Limb (tissue), 2 donors: ENCODE measurements at regions not wholly inside any gene's neighbourhood (a gene's known extent, or its start where the extent isn't known, plus 50 kb on each side); places are given as distances from the start of the nearest gene placed in this dataset.

ENCODE experiments used
- DNase-seq, 2 donors: peaks; one replicate each; pipeline ENCODE4 v3.0.0-alpha.2; 2016; ENCODE audit errors: extremely low spot score in 2 of 2

DNA sequence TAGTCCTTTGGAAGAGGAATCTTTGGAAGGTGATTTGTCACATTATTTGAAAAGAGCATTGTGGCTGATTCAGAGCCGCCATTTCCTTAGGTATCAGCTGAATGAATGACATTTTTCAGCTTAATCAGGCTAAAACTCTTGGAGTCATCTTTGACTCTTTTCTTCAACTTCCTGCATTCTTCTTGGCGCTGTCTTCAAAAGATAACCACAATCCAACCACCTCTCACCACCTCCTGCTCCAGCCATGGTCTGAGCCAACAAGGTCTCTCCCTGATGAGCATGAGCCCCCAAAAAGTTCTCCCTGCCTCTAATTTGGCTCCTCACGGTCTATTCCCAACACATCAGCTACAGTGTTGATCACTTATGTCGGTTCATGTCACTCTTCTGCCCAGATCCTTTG is 297.6 kb upstream of the RUNX1 start:
- DNase-seq: no peak

DNA sequence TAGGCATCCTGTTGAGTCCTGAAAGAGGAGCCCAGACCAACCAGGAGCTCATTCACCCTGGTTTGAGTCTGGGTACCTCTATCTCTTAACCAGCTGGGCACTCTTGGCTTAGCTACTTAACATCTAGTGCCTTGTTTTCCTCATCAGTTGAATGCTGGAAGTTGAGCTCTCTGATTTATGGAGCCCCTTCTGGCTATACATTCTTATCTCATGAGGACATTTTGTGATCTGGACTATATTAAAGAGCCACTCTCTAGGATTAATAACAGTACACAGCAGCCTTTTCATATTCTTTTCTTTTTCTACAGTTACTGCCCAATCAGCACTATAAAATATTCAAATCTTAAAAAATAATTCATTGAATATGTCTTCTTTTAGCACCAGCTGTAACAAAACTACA is 296.9 kb upstream of the RUNX1 start:
- DNase-seq: no peak

DNA sequence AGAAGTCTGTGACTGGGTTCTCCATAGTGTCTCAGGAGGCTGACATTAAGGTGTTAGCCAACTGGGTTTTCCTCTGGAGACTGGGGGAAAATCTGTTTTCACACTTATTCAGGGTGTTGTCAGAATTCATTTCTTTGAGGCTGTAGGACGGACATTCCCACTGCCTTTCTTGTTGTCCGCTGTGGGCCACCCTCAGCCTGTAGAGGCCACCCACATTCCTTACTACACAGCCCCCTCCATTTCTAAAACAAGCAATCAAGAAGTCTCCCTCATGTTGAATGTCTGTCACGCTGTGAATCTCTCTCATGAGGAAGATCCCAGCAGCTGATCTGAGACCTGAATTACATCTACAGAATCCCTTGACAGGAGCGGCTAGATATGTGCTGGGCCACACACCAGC is 295.5 kb upstream of the RUNX1 start:
- DNase-seq: no peak

DNA sequence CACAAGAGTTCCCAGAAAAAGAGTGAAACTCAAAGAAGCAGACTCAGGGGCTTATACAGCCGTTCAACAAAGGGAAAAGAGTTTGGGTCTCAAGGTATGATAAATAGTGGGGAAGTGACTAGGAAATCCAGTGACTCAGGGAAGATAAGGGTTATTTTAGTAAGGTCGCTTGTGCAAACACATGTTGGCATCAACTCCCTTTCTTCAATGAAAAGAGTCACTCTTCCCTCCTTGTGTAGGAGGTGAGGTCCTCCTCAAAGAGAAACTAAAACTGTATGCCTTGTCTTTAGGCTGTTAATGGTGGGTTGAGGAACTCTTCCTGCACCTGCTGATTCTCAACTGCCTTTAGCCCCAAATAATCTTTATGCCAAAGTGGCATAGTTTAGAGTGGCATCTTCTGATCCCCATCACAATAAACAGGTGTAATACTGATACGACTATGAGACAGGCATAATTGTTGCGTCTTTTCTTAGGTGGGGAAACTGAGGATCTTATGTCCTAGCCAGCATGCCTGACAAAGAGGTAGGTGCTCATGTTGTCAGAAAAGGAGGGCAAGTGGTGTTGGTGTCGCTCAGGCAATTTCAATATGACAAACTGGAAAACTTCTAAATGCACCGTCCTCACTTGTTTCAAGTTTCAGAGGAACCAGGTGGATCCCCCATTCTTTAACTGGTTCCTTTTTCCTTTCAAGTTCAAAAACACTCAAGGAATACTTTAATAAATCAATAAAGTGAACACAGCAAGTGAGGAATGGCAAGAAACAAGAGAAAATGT is 294.1 kb upstream of the RUNX1 start:
- no peak for DNase-seq

DNA sequence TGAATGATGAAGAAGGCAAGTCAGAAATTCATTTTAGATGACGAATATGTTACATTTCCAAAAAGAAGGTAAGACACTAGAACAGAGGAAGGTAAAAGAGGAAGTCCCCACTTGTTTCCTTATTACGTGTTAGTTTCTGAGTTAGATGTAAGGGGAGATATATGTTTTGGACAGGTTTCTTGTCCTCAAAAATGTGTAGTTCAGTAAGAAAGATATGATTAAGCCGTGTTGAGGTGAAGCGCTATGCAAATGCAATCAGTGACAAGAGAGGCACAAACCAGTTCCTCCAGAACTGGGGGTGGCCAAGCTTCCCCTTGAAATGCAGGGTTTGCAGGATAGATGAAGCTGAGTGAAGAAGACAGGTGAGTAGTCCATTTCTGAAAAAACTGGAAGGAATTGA is 293.3 kb upstream of the RUNX1 start:
- DNase-seq: no peak

DNA sequence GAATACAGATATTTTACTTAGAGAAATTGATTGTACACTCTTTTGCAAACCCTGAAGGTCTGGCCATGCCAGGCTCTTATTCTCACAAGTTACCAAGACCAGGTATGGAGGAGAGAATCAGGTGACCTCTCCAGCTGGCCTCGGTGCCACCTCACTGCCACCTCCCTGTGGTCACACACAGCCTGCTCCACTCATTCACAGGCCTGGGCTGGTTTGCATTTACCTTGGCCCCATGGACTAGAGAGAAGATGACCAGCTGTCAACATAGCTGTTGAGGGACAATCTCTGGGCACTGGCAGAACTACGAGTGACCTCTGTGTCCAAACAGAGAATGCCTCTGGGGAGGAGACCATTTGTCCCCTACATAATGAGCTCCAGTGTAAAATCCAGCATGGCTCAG is 291.2 kb upstream of the RUNX1 start:
- DNase-seq: no peak

DNA sequence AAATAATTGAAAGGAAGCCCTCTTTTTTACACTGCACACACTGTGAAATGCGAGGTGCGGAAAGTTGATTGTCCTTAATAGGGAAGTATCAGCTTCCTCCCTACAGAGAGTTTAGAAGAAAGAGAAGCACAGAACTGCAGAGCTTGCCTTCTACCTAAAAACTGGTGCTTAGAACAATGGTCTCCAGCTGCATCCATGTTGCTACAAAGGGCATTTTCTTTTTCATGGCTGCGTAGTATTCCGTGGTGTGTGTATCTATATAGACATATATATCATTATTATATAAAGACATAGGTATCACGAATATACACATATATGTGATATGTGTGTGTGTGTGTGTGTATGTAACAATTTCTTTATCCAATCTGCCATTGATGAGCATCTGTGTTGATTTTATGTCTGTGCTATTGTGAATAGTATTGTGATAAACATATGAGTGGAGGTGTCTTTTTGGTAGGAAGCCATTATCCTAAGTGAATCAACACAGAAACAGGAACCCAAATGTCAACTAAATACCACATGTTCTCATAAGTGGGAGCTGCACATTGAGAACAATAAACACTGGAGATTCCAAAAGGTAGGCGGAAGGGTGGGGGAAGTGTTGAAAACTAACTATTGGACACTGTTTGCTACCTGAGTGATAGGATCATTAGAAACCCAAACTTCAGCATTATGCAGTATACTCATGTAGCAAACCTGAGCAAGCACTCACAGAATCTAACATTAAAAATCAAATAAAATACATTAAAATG is 290.0 kb upstream of the RUNX1 start:
- no peak for DNase-seq

DNA sequence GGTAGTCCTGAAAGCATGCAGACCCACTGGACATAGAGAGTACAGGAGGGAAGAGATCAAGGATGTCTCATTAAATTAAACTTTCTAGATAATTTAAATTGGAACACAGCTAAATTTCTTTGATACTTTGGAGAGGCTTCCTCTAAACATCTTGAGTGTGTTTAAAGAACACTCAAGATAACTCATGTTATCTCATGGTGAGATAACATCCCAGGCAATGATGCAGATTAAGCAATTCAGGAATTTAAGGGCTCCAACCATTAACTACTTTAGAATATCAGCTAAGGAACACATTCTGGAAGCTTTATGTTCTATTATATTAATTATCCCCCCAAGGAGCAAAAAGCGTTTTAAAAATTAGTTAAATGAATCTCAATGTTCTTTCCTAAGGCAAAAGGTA is 289.2 kb upstream of the RUNX1 start:
- no peak for DNase-seq

DNA sequence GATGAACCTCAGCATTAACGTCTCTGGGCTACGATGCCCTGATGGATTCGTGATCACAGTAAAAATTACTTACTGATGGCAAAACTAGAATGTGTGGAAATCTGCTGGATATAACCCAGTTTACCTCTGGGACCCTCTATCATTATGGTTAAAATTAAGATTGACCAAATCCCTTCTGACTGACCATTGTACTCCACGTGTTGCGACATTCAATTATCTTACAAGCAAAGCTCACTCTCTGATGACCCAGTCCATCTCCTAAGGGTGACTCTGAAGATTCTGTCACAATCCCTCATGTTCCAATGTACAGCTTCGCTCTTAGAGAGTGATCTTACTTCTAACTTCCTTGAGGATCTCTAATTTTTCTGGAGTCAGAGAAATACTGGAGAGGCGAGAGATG is 288.5 kb upstream of the RUNX1 start:
- DNase-seq: no peak

DNA sequence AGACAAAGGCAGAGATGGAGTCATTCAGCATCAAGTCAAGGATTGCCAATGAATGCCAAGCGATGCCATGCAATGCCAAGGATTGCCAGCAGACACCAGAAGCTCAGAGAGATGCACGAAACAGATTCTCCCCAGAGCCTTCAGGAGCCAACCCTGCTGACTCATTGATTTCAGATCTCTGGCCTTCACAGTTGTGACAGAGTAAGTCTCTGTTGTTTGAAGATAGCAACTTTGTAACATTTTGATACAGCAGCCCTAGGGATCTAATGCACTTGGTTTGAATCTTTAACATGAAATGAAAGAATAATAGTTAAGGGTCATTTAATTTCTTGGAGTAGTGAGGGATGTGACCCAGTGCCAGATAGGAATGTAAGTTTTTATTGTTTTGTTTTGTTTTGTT is 287.4 kb upstream of the RUNX1 start:
- no peak for DNase-seq

DNA sequence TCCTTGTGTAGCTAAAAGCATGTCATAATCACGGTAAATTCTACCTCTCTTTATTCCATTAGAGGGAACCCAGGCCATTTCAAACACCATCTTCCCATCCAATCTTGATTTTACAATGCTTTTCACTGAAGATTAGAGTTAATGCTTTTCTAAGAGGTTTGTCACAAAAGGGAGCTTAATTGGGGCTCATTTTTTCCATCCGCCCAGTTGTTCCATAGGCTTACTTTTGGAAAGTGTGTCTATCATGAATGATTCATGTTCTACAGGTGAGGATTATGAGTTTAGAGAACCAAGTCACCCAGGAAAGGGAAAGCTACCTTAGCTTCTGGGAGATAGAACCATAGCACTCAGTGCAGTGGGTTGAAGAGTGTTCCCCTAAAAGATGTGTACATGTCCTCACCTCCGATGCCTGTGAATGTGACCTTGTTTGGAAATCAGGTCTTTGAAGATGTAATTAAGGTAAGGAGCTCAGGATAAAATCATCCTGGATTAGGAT is 286.9 kb upstream of the RUNX1 start:
- DNase-seq: no peak

DNA sequence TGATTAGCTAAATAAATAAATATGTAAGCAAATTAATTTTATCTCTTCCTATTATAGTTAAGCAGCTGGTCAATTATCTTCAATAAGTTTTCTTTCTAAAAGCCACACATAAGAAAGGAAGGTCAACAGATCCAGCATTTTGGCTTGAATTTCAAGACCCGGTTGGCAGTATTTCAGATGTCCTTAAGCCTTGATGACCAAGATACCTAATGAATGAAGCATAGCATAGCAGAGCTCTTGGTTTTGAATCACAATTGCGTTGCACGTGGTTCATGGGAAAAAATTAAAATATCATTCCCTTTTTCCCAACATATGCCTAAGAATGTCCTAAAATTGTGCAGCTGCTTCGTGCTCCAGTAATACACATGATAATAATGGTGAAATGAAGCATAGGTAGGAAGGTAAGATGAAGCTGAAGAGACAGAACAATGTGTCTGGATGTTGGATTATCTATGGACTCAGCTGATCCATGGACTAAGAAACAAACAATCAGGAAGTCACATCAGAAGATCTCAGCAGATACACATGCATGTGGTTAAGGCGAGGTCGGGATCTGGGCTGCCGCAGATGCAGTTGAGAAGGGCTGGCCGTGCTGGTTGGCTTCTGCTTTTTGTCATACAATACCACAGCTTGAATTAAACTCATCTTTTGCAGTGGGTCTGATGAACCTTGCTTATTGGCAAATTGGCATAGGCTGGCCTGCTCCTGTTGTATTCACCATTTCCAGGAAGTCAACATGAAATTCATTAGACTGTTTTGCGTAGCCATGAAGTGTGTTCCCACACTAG is 284.9 kb upstream of the RUNX1 start:
- no peak for DNase-seq

DNA sequence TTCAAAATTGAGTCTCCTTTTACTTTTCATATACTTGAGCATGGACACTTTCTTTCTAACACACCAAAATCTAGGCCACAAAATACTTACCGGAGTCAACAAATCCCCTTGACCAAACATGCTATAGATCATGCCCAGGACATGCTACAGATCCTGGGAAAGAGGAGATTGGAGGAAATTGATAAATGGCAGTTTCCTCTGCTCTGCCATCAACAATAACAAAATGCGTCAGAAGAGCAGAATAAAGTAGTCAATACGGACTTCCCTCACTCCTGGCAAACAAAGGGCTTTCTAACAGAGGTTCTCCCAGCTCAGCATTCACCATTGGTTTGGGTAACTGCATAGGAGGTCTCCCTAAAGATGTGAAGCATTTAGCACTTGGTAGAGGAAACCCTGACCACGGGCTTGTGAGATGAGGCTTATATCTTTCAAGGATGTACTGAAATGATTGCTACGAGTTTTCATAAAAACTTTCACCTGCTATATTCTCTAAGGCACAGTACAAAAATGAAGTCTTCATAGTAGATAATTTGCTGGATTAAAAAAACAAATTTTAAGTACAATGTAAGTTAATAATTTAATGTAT is 283.8 kb upstream of the RUNX1 start:
- DNase-seq: no peak

DNA sequence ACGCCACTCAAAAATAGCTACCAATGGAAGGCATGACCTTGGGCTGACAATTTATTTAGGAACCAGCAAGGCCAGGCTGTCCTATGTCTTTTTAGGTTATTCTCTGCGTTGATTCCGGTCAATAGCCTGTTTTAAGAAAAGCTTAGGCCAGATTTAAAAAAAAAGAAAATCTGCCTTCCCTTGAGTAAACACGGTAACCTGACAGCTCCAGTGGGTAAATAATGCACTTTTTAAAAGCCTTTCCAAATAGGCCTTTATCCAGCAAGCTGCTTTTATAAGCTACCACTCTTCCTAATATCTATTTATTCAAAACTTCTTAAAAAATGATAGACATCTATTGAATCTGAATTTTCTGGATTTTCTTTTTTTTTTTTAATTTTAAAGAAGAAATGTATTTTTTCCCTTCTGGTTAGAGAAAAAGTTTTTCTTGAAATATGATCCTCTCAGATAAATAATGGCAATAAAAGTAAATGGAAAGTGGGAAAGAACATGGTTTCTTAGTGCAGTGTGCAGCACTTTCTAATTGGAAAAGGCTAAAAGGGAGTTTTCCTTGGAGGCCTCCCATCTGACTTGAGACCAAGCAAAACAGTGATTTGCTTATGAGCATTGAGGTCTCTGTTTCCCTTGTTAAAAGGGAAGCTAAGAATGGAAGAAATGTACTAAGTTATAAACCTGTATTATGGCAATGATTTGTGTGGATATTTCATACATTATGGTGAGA is 281.0 kb upstream of the RUNX1 start:
- DNase-seq: peak in 1 of 2 donors; percentile 41

DNA sequence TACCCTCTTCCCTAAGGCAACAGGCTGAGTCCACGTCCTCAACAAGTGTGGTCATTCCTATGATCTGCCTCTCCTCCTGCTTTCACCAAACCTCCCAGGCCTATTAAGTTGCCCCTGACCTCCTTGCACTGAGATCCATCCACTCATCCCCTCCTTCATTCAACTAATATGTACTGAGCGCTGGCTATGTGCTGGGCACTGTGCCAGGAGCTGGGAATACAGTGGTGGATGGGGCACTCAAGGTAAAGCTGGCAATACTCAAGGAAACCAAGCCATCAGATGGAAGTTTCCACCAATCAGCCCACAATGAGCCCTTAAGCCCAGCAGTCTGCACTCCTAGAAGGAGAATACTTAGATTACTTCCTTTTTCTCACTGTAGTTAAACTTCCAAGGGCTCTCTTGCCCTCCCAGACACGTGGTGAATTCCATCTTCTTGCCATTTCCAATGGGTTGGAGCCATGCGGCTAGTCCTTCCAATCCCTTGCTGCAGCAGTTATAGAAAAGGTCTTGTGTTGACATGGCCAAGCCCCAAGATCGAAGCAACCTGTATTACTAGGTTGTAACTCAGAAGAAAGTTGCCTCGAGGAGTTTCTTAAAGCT is 279.9 kb upstream of the RUNX1 start:
- DNase-seq: no peak

DNA sequence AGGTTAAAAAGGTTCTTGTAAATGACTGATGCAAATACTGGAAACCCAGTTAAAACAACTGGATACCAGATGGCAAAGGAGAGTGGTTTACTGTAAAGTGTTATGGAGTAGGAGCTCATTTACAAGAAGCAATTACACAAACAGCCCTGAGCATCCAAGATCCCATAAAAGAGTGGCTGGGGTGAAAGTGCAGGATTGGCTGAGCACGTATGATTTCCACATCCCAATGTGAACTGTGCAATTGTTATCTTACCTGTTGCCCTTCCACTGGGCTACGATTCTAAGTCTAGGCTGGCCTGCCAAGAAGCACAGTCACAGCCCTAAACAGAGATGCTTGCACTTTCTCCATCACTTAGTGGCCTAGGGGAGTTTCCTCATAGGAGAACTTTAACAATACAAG is 277.6 kb upstream of the RUNX1 start:
- no peak for DNase-seq

DNA sequence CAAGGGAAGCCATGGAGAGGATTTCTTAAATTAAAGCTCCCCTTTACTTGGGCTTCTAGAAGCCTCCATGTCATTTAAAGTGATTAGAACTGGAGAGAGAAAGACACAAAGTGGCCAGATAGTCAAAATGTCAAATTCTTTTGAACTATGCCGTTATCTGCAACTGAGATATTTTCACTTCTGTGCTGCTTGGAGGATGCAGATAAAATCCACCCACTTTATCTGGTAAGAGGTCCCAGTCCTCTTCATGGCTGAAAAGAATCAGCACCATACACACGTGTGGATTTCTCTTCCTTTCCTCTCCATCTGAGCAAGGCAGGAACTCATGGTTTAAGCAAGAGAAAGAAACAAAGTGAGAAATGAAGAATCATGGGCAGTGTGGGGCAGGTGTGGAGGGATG is 276.9 kb upstream of the RUNX1 start:
- no peak for DNase-seq

DNA sequence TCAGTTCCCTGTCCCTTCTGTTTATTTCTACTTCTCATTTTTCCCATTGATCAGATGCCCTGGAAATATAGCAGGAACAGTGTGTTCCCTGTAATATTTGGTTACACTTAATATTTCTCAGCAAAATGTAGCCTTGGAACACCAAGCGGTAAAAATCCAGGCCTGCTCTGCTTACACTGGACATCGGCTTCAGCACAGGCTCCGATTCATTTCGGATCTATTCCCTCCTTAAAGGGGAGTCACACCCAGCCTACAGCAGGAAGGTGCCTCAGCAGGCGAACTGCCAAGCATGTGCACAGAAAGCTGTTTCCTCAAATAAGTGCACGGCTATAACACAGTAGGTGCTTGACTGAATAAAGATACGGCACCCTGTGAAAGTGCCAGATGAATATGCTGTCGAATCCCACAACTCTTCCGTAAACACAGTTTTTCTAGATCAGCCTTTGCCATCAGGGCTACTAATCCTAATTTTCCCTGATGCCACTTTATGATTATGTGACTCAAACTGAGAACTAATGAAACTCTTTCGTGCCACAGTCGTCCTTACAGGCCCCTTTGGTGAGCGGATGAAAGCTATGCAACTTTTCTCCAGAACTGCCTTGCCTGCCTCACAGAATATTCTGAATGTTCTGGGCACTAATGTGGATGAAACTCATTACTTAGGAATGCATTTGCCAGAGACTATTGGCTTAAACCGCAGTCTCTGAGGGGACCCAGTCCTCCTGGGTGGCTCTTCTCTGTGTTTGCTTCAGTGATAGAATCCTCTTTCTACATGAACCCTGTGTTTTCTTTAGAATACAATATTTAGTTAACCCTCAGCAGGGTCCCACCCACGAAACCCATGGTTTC is 275.5 kb upstream of the RUNX1 start:
- DNase-seq: peak; percentile 15 to 34

DNA sequence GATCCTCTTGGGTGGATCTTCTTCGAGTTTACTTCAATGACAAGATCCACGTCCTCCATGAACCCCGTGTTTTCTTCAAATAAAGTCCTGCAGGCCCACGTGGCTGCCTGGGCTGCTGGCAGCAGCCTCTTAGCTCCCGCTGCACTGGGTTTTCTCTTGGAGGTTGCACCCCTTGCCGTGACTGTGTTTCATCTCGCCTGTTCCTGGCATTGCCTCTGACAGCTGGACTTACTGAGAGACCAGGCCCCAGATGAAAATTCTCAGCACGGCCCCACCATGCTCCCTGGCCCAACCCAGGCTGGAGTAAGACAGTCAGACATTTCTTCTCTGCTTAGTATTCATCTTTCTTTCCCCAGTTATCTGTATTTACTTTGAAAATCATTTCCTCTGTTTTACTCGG is 274.8 kb upstream of the RUNX1 start:
- peak; percentile 15 to 36 for DNase-seq
